T follicular helper cell (primary cell): ENCODE measurements at regions not wholly inside any gene's neighbourhood (a gene's known extent, or its start where the extent isn't known, plus 50 kb on each side); places are given as distances from the start of the nearest gene placed in this dataset.
"Not testable (repeated sequence)": the region's sequence is repeated elsewhere in the genome, so short reads cannot be mapped to it uniquely, and the experiment has no call there.

ENCODE experiments used
- DNase-seq: peaks from one replicate; pipeline ENCODE4 v3.0.0-alpha.2; 2020; ENCODE audit warnings: low read depth

- DNase-seq: no peak
Measured at GRCh38 chr12:89154743-89155499, 197.4 kb downstream of the DUSP6 start.

GRCh38 chr12:89153341-89153740, 199.0 kb downstream of the DUSP6 start:
- no peak for DNase-seq

- no peak for DNase-seq
Measured at GRCh38 chr12:89151536-89151935, 200.8 kb downstream of the DUSP6 start.

- not testable (repeated sequence) for DNase-seq
Measured at GRCh38 chr12:89150789-89151188, 201.5 kb downstream of the DUSP6 start.

GRCh38 chr12:89140602-89141238, 211.6 kb downstream of the DUSP6 start:
- no peak for DNase-seq

- no peak for DNase-seq
Measured at GRCh38 chr12:89140141-89140540, 212.2 kb downstream of the DUSP6 start.

GRCh38 chr12:89139390-89139789, 212.9 kb downstream of the DUSP6 start:
- DNase-seq: no peak

GRCh38 chr12:89138048-89138852, 214.1 kb downstream of the DUSP6 start:
- no peak for DNase-seq

GRCh38 chr12:89135976-89136634, 216.2 kb downstream of the DUSP6 start:
- DNase-seq: no peak

- DNase-seq: no peak
Measured at GRCh38 chr12:89134213-89134770, 218.0 kb downstream of the DUSP6 start.

GRCh38 chr12:89129167-89129870, 223.0 kb downstream of the DUSP6 start:
- no peak for DNase-seq

- DNase-seq: no peak
Measured at GRCh38 chr12:89126712-89127111, 225.6 kb downstream of the DUSP6 start.

- DNase-seq: no peak
Measured at GRCh38 chr12:89122852-89123251, 229.4 kb downstream of the DUSP6 start.

GRCh38 chr12:89117448-89118034, 234.8 kb downstream of the DUSP6 start:
- no peak for DNase-seq

GRCh38 chr12:89111964-89112363, 240.3 kb downstream of the DUSP6 start:
- DNase-seq: no peak

GRCh38 chr12:89108265-89108664, 244.0 kb downstream of the DUSP6 start:
- no peak for DNase-seq

- no peak for DNase-seq
Measured at GRCh38 chr12:89106950-89107349, 245.4 kb downstream of the DUSP6 start.

- DNase-seq: no peak
Measured at GRCh38 chr12:89105243-89105642, 247.1 kb downstream of the DUSP6 start.

- no peak for DNase-seq
Measured at GRCh38 chr12:89103831-89104230, 248.5 kb downstream of the DUSP6 start.

- no peak for DNase-seq
Measured at GRCh38 chr12:89101440-89101839, 250.9 kb downstream of the DUSP6 start.
